ENCODE measurements at regions not wholly inside any gene's neighbourhood (a gene's known extent, or its start where the extent isn't known, plus 50 kb on each side); places are given as distances from the start of the nearest gene placed in this dataset.

DNA sequence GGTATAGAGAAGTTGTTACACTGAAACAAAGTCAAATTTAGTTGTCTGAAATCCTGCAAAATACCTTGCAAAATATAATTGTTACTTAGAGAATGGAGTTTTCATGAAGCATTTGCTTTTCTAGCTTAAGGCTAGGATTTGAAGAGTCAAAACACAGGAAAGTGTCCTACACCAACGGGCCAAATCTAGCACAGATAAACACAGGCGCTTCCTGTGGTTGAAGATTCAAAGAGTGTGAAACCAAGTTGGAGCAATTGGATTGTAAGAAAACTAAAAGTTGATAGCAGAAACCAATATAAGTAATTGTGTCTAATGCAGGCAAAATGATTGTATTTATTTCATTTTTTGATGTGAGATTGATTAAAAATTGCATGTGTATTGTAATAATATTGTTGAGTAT is 2002.5 kb upstream of the TENM3 start:
- TF ChIP-seq POLR2A (IDR thresholded peaks at IDR 0.05; ENCODE audit: low read depth, low read length) (no peak), POLR2AphosphoS5 (IDR thresholded peaks at IDR 0.05; ENCODE audit: low read depth, low read length) (no peak)
